T-helper 1 cell treated with Interleukin-12 subunit alpha and Interleukin-12 subunit beta and Interleukin-4 antibody, amounts not matched to agents 30 ng/mL and 1 ng/mL, for 36 hours (primary cell): ENCODE measurements at regions not wholly inside any gene's neighbourhood (a gene's known extent, or its start where the extent isn't known, plus 50 kb on each side); places are given as distances from the start of the nearest gene placed in this dataset.

Source experiments
- intact Hi-C: fragments of 100-400 bp; cut with micrococcal nuclease; formaldehyde crosslinking; loops from one replicate; pipeline ENCODE4 v1.15.1; 2024

- intact Hi-C loops: no loop called here
Observed at GRCh38 chr7:68507668-68508067, 1090.6 kb upstream of the AUTS2 start.

- intact Hi-C loops: no loop called here
Observed at GRCh38 chr7:68509054-68509453, 1089.2 kb upstream of the AUTS2 start.

GRCh38 chr7:68509603-68510002, 1088.7 kb upstream of the AUTS2 start:
- intact Hi-C loops: no loop called here

GRCh38 chr7:68511281-68511680, 1087.0 kb upstream of the AUTS2 start:
- intact Hi-C loops: no loop called here

GRCh38 chr7:68512466-68512865, 1085.8 kb upstream of the AUTS2 start:
- intact Hi-C loops: no loop called here

- intact Hi-C loops: no loop called here
Observed at GRCh38 chr7:68518060-68518459, 1080.2 kb upstream of the AUTS2 start.

GRCh38 chr7:68524126-68524525, 1074.1 kb upstream of the AUTS2 start:
- intact Hi-C loops: no loop called here

- intact Hi-C loops: no loop called here
Observed at GRCh38 chr7:68529221-68529620, 1069.1 kb upstream of the AUTS2 start.

GRCh38 chr7:68535266-68535665, 1063.0 kb upstream of the AUTS2 start:
- intact Hi-C loops: no loop called here

- intact Hi-C loops: no loop called here
Observed at GRCh38 chr7:68537051-68537773, 1061.1 kb upstream of the AUTS2 start.

- intact Hi-C loops: no loop called here
Observed at GRCh38 chr7:68537774-68538071, 1060.6 kb upstream of the AUTS2 start.

GRCh38 chr7:68542831-68543230, 1055.4 kb upstream of the AUTS2 start:
- intact Hi-C loops: no loop called here

- intact Hi-C loops: no loop called here
Observed at GRCh38 chr7:68544851-68545250, 1053.4 kb upstream of the AUTS2 start.

- intact Hi-C loops: no loop called here
Observed at GRCh38 chr7:68547181-68547580, 1051.1 kb upstream of the AUTS2 start.

- intact Hi-C loops: no loop called here
Observed at GRCh38 chr7:68547799-68548198, 1050.5 kb upstream of the AUTS2 start.

- intact Hi-C loops: no loop called here
Observed at GRCh38 chr7:68550027-68550426, 1048.2 kb upstream of the AUTS2 start.

GRCh38 chr7:68550635-68551034, 1047.6 kb upstream of the AUTS2 start:
- intact Hi-C loops: no loop called here

- intact Hi-C loops: no loop called here
Observed at GRCh38 chr7:68556537-68556936, 1041.7 kb upstream of the AUTS2 start.

- intact Hi-C loops: no loop called here
Observed at GRCh38 chr7:68559518-68559917, 1038.8 kb upstream of the AUTS2 start.

GRCh38 chr7:68562323-68562899, 1035.9 kb upstream of the AUTS2 start:
- intact Hi-C loops: no loop called here

- intact Hi-C loops: no loop called here
Observed at GRCh38 chr7:68564306-68565135, 1033.8 kb upstream of the AUTS2 start.

- intact Hi-C loops: no loop called here
Observed at GRCh38 chr7:68571286-68571685, 1027.0 kb upstream of the AUTS2 start.
